ENCODE measurements at regions not wholly inside any gene's neighbourhood (a gene's known extent, or its start where the extent isn't known, plus 50 kb on each side); places are given as distances from the start of the nearest gene placed in this dataset.

- no peaks in the 10 kb centered on the region for H3K4me1 ChIP-seq
- TF ChIP-seq EP300 (IDR thresholded peaks at IDR 0.05) (no peak), POLR2A (IDR thresholded peaks at IDR 0.05) (no peak)
- TF ChIP-seq, protein P1, sequence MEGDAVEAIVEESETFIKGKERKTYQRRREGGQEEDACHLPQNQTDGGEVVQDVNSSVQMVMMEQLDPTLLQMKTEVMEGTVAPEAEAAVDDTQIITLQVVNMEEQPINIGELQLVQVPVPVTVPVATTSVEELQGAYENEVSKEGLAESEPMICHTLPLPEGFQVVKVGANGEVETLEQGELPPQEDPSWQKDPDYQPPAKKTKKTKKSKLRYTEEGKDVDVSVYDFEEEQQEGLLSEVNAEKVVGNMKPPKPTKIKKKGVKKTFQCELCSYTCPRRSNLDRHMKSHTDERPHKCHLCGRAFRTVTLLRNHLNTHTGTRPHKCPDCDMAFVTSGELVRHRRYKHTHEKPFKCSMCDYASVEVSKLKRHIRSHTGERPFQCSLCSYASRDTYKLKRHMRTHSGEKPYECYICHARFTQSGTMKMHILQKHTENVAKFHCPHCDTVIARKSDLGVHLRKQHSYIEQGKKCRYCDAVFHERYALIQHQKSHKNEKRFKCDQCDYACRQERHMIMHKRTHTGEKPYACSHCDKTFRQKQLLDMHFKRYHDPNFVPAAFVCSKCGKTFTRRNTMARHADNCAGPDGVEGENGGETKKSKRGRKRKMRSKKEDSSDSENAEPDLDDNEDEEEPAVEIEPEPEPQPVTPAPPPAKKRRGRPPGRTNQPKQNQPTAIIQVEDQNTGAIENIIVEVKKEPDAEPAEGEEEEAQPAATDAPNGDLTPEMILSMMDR (IDR thresholded peaks at IDR 0.05), result no peak
- H3K27me3 ChIP-seq, result no peaks in the 10 kb centered on the region
- H3K27ac ChIP-seq, result no peak overlapping the region
- no peak overlapping the region for H3K4me3 ChIP-seq
- H3K36me3 ChIP-seq, result no peaks in the 10 kb centered on the region
- DNase-seq (ENCODE audit: low spot score in 2 of 2), result no peak
- no peaks in the 10 kb centered on the region for H3K9me3 ChIP-seq
- WGBS, 2 donors, result 78% methylated on average over 8 of the region's 8 CpGs
Observed at GRCh38 chr10:131544495-131544894, 233.0 kb upstream of the TCERG1L start.

DNA sequence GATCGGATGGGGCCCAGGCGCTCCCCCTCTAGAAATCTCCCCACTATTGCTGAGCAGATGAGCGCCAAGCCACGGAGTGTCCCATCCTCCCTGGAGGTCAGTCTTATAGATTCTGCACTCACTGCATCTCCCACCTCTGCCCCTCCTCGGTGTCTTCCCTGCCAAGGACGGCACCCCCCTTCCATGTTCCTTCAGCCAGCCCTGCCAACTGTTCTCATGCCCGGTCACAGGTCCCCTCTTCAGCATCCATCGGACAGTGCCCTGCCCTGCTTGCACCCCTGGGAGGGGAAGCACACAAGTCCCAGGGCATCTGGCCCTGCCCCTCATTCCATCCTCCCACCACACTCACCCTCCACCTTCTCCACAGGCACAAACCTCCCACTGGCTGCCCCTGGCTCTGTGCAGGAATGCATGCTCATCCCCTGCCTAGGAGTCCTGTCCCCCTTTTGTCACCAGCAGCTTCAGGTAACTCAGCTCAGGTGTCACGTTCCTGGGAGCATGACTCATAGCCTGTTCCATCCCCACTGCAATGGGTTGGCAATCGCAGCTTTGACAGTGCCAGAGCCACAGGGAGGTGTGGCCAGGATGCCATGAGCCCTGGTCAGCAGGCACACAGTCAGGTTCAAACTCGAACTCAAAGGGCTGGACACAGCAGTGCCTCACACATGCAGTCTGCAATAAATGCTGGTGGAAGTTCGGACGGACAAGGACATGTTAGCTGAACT is 234.7 kb upstream of the TCERG1L start:
- DNase-seq (ENCODE audit: low spot score in 2 of 2), result no peak
- 66 to 72% methylated on average over 11 to 13 of the region's 13 CpGs for WGBS, 2 donors

DNA sequence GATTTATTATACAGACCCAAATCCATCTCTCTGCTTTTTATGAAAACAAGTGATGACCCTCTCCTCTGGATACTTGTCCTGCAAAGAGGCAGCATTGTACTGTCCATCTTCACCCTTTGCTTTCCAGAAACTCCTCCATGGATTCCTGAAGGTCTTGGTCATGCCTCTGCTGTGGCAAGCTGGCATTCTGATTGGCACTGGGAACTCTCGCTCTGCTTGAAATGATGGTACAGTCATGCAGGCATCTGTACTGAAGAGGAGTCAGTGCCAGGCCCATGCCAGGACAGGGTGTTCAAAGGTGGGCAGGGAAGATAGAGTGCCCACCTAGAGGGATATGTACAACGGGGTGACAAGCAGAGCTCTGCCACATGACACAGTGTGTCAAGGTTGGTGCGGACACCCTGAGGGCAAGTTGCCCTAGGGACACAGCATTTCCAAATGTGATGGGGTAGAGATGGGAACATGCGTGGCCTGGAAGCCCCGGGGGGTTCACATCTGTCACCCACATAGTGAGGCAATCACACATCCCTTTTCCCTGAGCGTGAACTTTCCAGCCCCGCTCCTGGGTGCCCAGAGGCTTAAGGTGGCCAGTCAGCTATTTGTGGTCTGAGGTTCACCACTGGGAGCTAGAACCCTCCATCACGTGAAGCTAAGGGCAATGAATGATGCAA is 235.7 kb upstream of the TCERG1L start:
- Histone ChIP-seq H3K9me3 (no peaks in the 10 kb centered on the region), H3K36me3 (no peaks in the 10 kb centered on the region), H3K4me1 (no peaks in the 10 kb centered on the region), H3K27me3 (no peaks in the 10 kb centered on the region), H3K27ac (no peak overlapping the region), H3K4me3 (no peak overlapping the region)
- TF ChIP-seq, protein P1 (IDR thresholded peaks at IDR 0.05), result no peak
- TF ChIP-seq POLR2A (IDR thresholded peaks at IDR 0.05) (no peak), EP300 (IDR thresholded peaks at IDR 0.05) (no peak)
- no peak for DNase-seq (ENCODE audit: low spot score in 2 of 2)
- 85 to 87% methylated on average over 6 to 8 of the region's 8 CpGs for WGBS, 2 donors

More for the DNA sequence above, 234.7 kb upstream of the TCERG1L start:
- Histone ChIP-seq H3K36me3 (no peaks in the 10 kb centered on the region), H3K4me1 (no peaks in the 10 kb centered on the region), H3K27me3 (no peaks in the 10 kb centered on the region), H3K4me3 (no peak overlapping the region), H3K27ac (no peak overlapping the region), H3K9me3 (no peaks in the 10 kb centered on the region)
- TF ChIP-seq POLR2A (IDR thresholded peaks at IDR 0.05) (no peak), EP300 (IDR thresholded peaks at IDR 0.05) (no peak)
- TF ChIP-seq, protein P1 (IDR thresholded peaks at IDR 0.05), result no peak

DNA sequence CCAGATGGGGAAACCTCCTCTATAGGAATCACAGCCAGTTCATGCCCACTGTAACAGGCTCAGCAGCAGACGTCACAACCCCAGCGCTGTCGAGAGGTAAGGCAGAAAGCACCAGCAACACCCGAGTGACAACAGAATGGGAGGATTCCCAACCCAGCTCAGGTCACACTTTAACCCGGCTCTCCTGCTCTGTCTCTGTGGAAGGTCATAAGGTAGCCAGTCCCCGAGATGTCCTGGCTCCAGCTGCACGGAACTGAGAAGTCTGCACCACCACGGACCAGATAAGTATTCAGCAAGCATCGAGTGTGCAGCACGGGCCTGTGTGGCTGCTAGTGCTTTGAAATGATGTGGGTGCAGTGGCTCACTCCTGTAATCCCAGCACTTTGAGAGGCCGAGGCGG is 236.7 kb upstream of the TCERG1L start:
- Histone ChIP-seq H3K4me1 (no peaks in the 10 kb centered on the region), H3K4me3 (no peak overlapping the region), H3K9me3 (no peaks in the 10 kb centered on the region), H3K27ac (no peak overlapping the region), H3K36me3 (no peaks in the 10 kb centered on the region), H3K27me3 (no peaks in the 10 kb centered on the region)
- 78 to 93% methylated on average over 11 to 12 of the region's 12 CpGs for WGBS, 2 donors
- DNase-seq (ENCODE audit: low spot score in 2 of 2), result no peak
- TF ChIP-seq, protein P1 (IDR thresholded peaks at IDR 0.05), result no peak
- TF ChIP-seq POLR2A (IDR thresholded peaks at IDR 0.05) (no peak), EP300 (IDR thresholded peaks at IDR 0.05) (no peak)

DNA sequence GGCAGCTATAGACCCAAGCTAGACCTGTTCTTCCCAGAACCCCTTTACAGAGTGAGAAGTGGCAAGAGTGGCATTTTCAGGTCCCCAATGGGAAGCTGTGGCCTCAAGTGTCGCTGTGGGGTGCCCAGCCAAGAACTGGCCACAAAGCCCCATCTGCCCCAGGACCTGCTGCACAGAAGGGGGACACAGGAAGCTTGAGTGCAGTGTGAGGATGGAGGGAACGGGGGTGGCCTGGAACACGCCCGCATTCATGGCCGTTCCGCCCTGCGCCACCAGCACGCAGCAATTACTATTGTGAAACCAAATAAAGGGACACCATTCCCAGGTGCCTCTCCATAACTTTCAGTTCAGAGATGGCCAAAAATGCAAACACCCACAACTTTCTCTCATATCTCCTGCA is 237.6 kb upstream of the TCERG1L start:
- no peak for DNase-seq (ENCODE audit: low spot score in 2 of 2)
- Histone ChIP-seq H3K27ac (no peak overlapping the region), H3K36me3 (no peaks in the 10 kb centered on the region), H3K4me3 (no peak overlapping the region), H3K27me3 (no peaks in the 10 kb centered on the region), H3K9me3 (no peaks in the 10 kb centered on the region), H3K4me1 (no peaks in the 10 kb centered on the region)
- WGBS, 2 donors, result 85 to 94% methylated on average over 8 of the region's 8 CpGs
- TF ChIP-seq, protein P1 (IDR thresholded peaks at IDR 0.05), result no peak
- TF ChIP-seq EP300 (IDR thresholded peaks at IDR 0.05) (no peak), POLR2A (IDR thresholded peaks at IDR 0.05) (no peak)
